ENCODE measurements at regions not wholly inside any gene's neighbourhood (a gene's known extent, or its start where the extent isn't known, plus 50 kb on each side); places are given as distances from the start of the nearest gene placed in this dataset.

DNA sequence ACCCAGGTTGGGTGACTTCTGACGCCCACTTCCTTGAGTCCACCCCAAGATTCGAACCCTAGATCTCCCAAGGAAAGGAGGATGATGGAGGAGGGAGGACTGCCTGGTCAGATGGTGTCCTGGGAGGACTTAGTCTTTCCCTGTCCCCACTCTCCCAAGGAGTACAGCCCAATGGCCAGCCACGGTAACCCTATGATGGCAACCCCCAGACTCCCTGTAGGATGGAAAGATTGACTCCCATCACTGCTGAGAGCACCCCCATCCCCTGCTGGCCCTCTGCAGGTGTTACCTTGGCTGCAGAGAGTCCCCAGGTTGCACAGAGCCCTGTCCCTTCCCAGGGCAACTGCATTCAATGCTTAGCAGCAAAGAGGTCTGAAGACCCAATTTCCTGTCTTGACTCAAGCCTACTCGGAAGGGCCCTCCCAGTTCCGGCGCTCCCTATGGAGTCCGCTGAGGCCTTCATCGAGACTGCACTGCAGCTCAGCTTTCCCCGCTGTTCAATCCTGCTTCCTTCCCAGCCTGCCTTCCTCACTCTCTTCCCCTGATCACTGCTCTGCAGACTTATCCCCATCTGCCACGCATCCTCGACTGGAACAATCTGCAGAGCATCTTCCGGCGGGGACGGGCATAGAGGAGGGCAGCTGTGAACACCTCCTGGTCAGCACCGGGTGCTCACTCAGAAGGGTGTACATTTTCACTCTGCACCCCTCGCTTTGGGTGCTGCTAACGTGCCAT lies 50.8 kb upstream of the OCM2 start:
- no peak for DNase-seq

DNA sequence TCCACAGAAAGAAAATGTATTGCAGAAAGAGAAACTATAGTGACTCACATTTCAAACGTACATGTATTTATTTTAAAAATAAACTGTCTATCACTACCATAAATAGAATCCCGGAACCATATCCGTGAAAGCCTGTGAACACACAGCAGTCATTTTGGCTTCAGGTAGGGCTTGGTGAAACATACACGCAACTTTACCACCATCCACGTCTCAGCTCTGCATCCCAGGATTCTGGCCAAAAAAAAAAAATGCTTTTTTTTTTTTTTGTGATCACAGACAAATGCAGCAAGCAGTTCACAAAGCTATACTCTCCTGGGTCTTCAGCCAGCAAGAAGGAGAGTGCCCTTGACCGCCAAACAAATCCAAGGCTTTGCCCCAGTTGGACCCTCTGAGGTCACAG lies 56.8 kb upstream of the OCM2 start:
- DNase-seq, result no peak

DNA sequence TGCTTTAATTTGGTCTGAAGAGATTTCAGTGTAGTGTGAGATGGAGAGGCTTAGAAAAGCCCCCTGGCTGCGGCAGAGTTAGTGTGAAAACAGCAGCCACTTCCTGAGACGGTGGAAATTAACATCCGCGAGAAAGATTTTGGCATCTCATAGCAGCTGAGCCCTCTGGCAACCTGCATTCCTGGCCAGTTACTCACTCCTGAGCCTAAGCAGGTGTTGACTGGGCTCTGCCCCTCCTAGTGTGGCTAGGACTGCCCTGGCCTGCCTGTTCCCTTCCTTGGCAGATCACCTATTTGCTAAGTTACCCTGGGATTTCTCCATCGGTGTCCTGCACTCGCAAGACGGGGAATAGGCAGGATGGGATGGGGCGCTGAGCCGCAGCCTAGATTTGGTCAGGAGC lies 57.6 kb upstream of the LMTK2 start:
- DNase-seq, result no peak

DNA sequence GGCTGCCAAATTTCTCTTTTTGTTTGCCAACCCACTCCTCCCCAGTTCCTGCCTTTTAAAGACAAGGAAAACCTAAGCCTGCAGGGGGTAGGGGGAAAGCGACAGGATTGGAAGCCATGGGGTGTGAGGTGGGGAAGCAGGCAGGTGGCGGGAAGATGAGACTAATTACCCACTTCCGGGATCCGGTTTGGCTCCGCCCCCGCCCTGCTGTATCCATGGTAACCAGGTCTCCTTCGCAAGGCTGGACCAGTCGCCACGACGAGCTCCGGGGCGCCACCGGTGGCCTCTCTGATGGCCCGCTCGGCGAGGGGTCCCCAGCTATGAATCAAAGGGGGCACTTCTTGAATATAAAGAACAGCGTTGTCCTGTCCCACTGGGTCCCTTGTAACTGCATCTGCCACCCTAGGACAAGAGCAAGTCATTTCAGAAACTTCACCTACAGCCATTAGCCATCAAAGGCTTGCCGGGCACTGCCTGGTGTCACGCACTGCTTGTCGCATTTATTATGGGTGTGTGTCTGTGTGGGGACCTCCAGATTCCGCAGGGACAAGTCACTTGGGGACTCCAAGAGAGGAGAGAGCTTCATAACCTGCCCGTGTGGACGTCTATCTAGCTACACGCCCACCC lies 55.4 kb upstream of the LMTK2 start:
- peak; percentile 79 for DNase-seq

DNA sequence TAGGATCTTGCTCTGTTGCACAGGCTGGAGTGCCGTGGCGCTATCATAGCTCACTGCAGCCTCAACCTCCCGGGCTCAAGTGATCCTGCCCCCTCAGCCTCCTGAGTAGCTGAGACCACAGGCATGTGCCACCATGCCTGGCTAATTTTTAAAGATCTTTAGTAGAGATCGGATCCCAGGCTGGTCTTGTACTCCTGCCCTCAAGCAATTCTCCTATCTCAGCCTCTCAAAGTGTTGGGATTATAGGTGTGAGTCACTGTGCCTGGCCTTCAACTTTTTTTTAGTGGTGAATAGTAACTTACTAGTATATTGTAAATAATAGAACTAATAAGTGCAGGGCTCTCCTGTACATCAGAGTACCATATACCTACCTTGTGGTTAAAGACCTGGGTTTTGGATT lies 52.1 kb upstream of the LMTK2 start:
- DNase-seq, result no peak

DNA sequence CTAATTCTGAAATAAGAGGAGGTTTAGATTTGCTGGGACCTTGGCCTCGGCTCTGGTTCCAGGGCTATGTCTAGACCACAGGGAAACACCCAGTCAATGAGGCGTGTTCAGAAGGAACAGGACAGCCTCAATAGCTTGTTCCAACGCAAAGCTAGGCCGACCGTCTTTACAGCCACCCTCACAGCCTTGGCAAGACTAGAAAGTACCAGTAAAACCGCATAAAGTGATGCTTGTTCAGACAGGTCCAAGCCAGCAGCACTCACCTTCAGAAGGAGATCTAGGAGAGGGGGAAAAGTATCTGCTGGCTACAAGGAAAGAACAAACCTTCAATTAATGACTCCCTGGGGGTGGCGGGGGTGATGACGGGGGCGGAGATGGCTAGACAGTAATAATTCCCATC lies 50.1 kb upstream of the LMTK2 start:
- no peak for DNase-seq

Data from stimulated activated CD4-positive, alpha-beta T cell treated with anti-CD3 and anti-CD28 coated beads, Interleukin-15, amount 100 ng/mL, for 24 hours (primary cell).